B cell (primary cell): ENCODE measurements at regions not wholly inside any gene's neighbourhood (a gene's known extent, or its start where the extent isn't known, plus 50 kb on each side); places are given as distances from the start of the nearest gene placed in this dataset.

Source experiments
- ATAC-seq: fragments of 200-7000 bp; cut with Tn5 transposase; one replicate; pipeline ENCODE4 v1.10.0; 2021; ENCODE audit warnings: low read depth, mild to moderate bottlenecking, moderate number of reproducible peaks, moderate library complexity
- CTCF ChIA-PET: fragments of 350-600 bp; sonication (Branson Sonifier 250); formaldehyde crosslinking; loops from one replicate; lab custom pipeline; 2021; ENCODE audit warnings: antibody characterized with exemption, inconsistent platforms; lab: Charles Lee
- POLR2A ChIA-PET: fragments of 350-600 bp; sonication (Branson Sonifier 250); formaldehyde crosslinking; loops from one replicate; lab custom pipeline; 2021; ENCODE audit warnings: antibody characterized with exemption; lab: Charles Lee
- DNase-seq: peaks from one replicate; pipeline ENCODE4 v3.0.0; 2013
- H2AFZ ChIP-seq: 2 replicates; pipeline ENCODE4 v1.6.1; 2012; ENCODE audit warnings: mild to moderate bottlenecking, low read depth, low read length; ENCODE audit not compliant: insufficient read depth, poor library complexity, severe bottlenecking
- H3K27ac ChIP-seq, 2 donors: 1 replicate in 1 of 2; 2 replicates in 1 of 2; pipeline ENCODE4 v1.5.1; 2012 to 2013; ENCODE audit warnings: low read length in 2 of 2, mild to moderate bottlenecking in 2 of 2, moderate library complexity in 1 of 2
- H3K27me3 ChIP-seq, 4 experiments: fragments of 200-600 bp in 1 of 4; sonication (generic) in 1 of 4; replicated peaks in 1 of 4; 1 replicate in 2 of 4; 2 replicates in 2 of 4; pipeline versions ENCODE4 v1.6.1 to v1.7.0; 2013 to 2016; ENCODE audit warnings: low read length in 3 of 4, mild to moderate bottlenecking in 2 of 4, mixed read lengths in 1 of 4, moderate library complexity in 1 of 4; ENCODE audit not compliant: insufficient read depth in 4 of 4, control insufficient read depth in 3 of 4; ENCODE audit errors: control extremely low read depth in 1 of 4
- H3K36me3 ChIP-seq, 2 experiments: replicated peaks in 1 of 2; 1 replicate in 1 of 2; 2 replicates in 1 of 2; pipeline versions ENCODE4 v1.6.1 to v1.7.1; 2013; ENCODE audit warnings: low read length in 1 of 2; ENCODE audit not compliant: insufficient read depth in 2 of 2, control insufficient read depth in 1 of 2; ENCODE audit errors: control extremely low read depth in 1 of 2, extremely low read depth in 1 of 2
- H3K4me1 ChIP-seq, 2 donors: fragments of 200-600 bp in 1 of 2; sonication (generic) in 1 of 2; 1 replicate in 1 of 2; 2 replicates in 1 of 2; pipeline versions ENCODE4 v1.5.1 to v1.6.1; 2013 to 2017; ENCODE audit warnings: low read length in 2 of 2; ENCODE audit not compliant: control insufficient read depth in 2 of 2, insufficient read depth in 2 of 2
- H3K4me2 ChIP-seq: replicated peaks from 2 replicates; pipeline ENCODE3; 2012; ENCODE audit warnings: mild to moderate bottlenecking, low read depth, low read length; ENCODE audit not compliant: poor library complexity, severe bottlenecking
- H3K4me3 ChIP-seq, 5 experiments: fragments of 200-600 bp in 1 of 5; sonication (generic) in 1 of 5; 1 replicate in 3 of 5; 2 replicates in 2 of 5; pipeline versions ENCODE4 v1.5.1 to v1.7.0; 2011 to 2016; ENCODE audit warnings: low read length in 4 of 5, mild to moderate bottlenecking in 4 of 5, low read depth in 2 of 5, control low read depth in 1 of 5, moderate library complexity in 1 of 5; ENCODE audit not compliant: insufficient read depth in 1 of 5; ENCODE audit errors: control extremely low read depth in 1 of 5, extremely low read depth in 1 of 5
- H3K79me2 ChIP-seq: fragments of 200-600 bp; sonication (generic); one replicate; pipeline ENCODE4 v1.6.0; 2016; ENCODE audit warnings: low read length; ENCODE audit not compliant: control insufficient read depth, insufficient read depth
- H3K9ac ChIP-seq: fragments of 200-600 bp; sonication (generic); 2 replicates; pipeline ENCODE4 v1.6.1; 2017; ENCODE audit warnings: mild to moderate bottlenecking, low read length, moderate library complexity
- H3K9me3 ChIP-seq, 3 donors: one replicate each; pipeline versions ENCODE4 v1.6.1 to v1.7.1; 2013; ENCODE audit warnings: low read length in 2 of 3; ENCODE audit not compliant: control insufficient read depth in 2 of 3, insufficient read depth in 1 of 3; ENCODE audit errors: control extremely low read depth in 1 of 3
- H4K20me1 ChIP-seq: 2 replicates; pipeline ENCODE4 v1.6.0; 2012; ENCODE audit warnings: mild to moderate bottlenecking, low read length; ENCODE audit not compliant: insufficient read depth, control insufficient read depth, poor library complexity, severe bottlenecking
- H3K27ac Mint-ChIP-seq: one replicate; pipeline ENCODE4 v1.8.0; 2021; ENCODE audit warnings: mixed read lengths
- H3K27me3 Mint-ChIP-seq: one replicate; pipeline ENCODE4 v1.8.0; 2021; ENCODE audit warnings: mixed read lengths
- H3K4me1 Mint-ChIP-seq: one replicate; pipeline ENCODE4 v1.8.0; 2021; ENCODE audit warnings: mixed read lengths
- H3K4me3 Mint-ChIP-seq: one replicate; pipeline ENCODE4 v1.8.0; 2021; ENCODE audit warnings: mixed read lengths
- H3K9me3 Mint-ChIP-seq: one replicate; pipeline ENCODE4 v1.8.0; 2022; ENCODE audit warnings: mixed read lengths; ENCODE audit not compliant: insufficient read depth
- EZH2 ChIP-seq: IDR thresholded peaks from 2 replicates; pipeline ENCODE4 v1.6.1; 2012; ENCODE audit warnings: borderline replicate concordance, low read depth, mild to moderate bottlenecking, moderate library complexity, low read length; ENCODE audit not compliant: insufficient read depth, poor library complexity, severe bottlenecking
- WGBS: methylation state at CpG from one replicate; pipeline ENCODE4 v1.1.5; 2013; ENCODE audit warnings: missing lambda C conversion rate; ENCODE audit not compliant: insufficient coverage; 5-methylcytosine and 5-hydroxymethylcytosine counted together
- intact Hi-C: fragments of 100-400 bp; cut with micrococcal nuclease; formaldehyde crosslinking; loops from one replicate; pipeline ENCODE4 v1.10.0; 2022
- TF ChIP-seq, protein P1 (sequence below): fragments of 200-600 bp; IDR thresholded peaks from one replicate; pipeline ENCODE4 v1.8.0; 2022; ENCODE audit warnings: antibody characterized with exemption, mild to moderate bottlenecking

- Histone ChIP-seq H3K9me3 (no peaks in the 10 kb centered on the region), H3K4me1 (no peaks in the 10 kb centered on the region), H2AFZ (no peak overlapping the region), H3K27ac (no peak overlapping the region), H3K9ac (no peak overlapping the region), H3K4me2 (no peak overlapping the region), H3K27me3 (no peaks in the 10 kb centered on the region), H3K4me3 (no peak overlapping the region), H3K36me3 (no peaks in the 10 kb centered on the region), H3K79me2 (no peaks in the 10 kb centered on the region), H4K20me1 (no peaks in the 10 kb centered on the region)
- intact Hi-C loops, result no loop called here
- no peaks in the 10 kb centered on the region for H3K27me3 Mint-ChIP-seq
- POLR2A ChIA-PET, result no interaction called here
- H3K9me3 Mint-ChIP-seq, result no peaks in the 10 kb centered on the region
- no peaks in the 10 kb centered on the region for H3K4me1 Mint-ChIP-seq
- no peak overlapping the region for H3K4me3 Mint-ChIP-seq
- ATAC-seq (no peak), DNase-seq (no peak)
- TF ChIP-seq EZH2, result no peak
- H3K27ac Mint-ChIP-seq, result no peak overlapping the region
- WGBS, result 88% methylated on average over 10 of the region's 11 CpGs
- CTCF ChIA-PET, result no interaction called here
These were observed 267.7 kb downstream of the ACTR3B start for GRCh38 chr7:153027210-153027609.

DNA sequence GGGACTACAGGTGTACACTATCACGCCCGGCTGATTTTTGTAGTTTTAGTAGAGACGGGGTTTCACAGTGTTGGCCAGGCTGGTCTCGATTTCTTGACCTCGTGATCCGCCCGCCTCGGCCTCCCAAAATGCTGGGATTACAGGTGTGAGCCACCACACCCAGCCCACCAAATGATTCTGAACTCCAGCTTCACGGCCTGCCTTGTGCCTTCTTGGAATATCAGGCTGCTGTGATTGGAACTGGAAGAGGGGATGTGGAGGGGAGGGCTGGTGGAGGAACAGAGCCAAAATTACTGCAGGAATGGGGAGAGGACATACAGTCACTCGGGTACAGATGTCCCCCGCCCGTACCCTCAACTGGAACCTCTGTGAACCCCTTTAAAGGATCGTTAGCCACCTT lies 268.4 kb downstream of the ACTR3B start:
- 91% methylated on average over 4 of the region's 13 CpGs for WGBS
- H3K9ac ChIP-seq, result no peak overlapping the region
- ChIA-PET POLR2A (no interaction called here), CTCF (no interaction called here)
- no peak for ATAC-seq
- H3K27me3 ChIP-seq, result no peaks in the 10 kb centered on the region
- TF ChIP-seq, protein P1, sequence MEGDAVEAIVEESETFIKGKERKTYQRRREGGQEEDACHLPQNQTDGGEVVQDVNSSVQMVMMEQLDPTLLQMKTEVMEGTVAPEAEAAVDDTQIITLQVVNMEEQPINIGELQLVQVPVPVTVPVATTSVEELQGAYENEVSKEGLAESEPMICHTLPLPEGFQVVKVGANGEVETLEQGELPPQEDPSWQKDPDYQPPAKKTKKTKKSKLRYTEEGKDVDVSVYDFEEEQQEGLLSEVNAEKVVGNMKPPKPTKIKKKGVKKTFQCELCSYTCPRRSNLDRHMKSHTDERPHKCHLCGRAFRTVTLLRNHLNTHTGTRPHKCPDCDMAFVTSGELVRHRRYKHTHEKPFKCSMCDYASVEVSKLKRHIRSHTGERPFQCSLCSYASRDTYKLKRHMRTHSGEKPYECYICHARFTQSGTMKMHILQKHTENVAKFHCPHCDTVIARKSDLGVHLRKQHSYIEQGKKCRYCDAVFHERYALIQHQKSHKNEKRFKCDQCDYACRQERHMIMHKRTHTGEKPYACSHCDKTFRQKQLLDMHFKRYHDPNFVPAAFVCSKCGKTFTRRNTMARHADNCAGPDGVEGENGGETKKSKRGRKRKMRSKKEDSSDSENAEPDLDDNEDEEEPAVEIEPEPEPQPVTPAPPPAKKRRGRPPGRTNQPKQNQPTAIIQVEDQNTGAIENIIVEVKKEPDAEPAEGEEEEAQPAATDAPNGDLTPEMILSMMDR, result no peak
- TF ChIP-seq EZH2, result no peak
- no peaks in the 10 kb centered on the region for H3K9me3 ChIP-seq
- intact Hi-C loops, result no loop called here
- H3K4me1 Mint-ChIP-seq, result no peaks in the 10 kb centered on the region
- no peak overlapping the region for H2AFZ ChIP-seq
- H3K4me1 ChIP-seq, result no peaks in the 10 kb centered on the region
- no peaks in the 10 kb centered on the region for H3K36me3 ChIP-seq
- no peak overlapping the region for H3K27ac Mint-ChIP-seq
- no peaks in the 10 kb centered on the region for H3K9me3 Mint-ChIP-seq
- no peak overlapping the region for H3K4me2 ChIP-seq
- H3K27me3 Mint-ChIP-seq, result no peaks in the 10 kb centered on the region
- DNase-seq, result no peak
- no peaks in the 10 kb centered on the region for H4K20me1 ChIP-seq
- H3K4me3 Mint-ChIP-seq, result no peak overlapping the region
- no peaks in the 10 kb centered on the region for H3K79me2 ChIP-seq
- H3K27ac ChIP-seq, result no peak overlapping the region
- no peak overlapping the region for H3K4me3 ChIP-seq
